ENCODE measurements at regions not wholly inside any gene's neighbourhood (a gene's known extent, or its start where the extent isn't known, plus 50 kb on each side); places are given as distances from the start of the nearest gene placed in this dataset.

DNA sequence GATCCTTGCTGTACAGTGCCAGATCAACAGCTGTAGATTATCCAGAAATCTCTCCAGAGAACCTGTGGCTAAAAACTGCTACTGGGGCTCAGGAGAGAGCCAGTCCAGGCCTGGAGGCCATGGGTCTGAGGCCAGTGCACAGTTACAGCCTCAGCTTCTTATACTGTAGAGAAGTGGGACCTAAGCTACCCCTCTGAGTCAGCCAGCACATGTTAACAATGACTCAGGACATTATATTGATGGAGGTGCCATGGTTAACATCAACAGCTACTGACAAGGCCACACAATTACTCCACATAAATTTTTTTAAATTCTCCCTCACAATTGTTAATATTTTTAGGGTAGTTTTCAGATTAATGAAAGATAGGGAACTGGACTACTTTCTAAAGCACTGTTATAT is 138.5 kb downstream of the RBM26 start:
- Mint-ChIP-seq H3K27me3 (peaks cover 7 to 22% (median 8%) of the 10 kb centered on the region in 3 donors), H3K9me3 (peaks cover 0 to 20% (median 6%) of the 10 kb centered on the region in 7 donors), H3K27ac (no peak overlapping the region), H3K36me3 (peaks cover 0 to 8% of the 10 kb centered on the region in 2 donors), H3K4me3 (no peak overlapping the region), H3K4me1 (no peaks in the 10 kb centered on the region)
- ATAC-seq (ENCODE audit: low read depth in 2 of 2) (no peak), DNase-seq (no peak)

DNA sequence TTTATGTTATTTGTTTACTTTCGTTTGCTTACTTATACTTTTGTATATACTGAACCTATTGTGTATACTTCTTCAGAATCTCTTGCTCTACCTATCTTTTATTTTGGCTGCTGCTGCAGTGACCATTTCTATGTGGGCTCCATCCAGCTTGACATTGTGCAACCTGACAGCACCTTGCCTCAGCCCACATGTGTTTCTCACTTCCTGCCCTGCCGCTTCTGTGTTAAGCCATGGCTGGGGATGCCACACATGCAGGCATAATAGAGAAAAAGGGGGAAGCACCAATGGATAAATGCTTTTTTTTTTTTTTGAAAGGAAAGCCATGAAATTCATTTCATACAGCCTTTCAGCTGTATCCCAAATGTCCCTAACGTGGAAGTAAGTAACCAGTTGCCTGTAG is 147.6 kb downstream of the RBM26 start:
- Mint-ChIP-seq H3K9me3 (no peaks in the 10 kb centered on the region), H3K4me3 (no peak overlapping the region), H3K27me3 (peaks cover 13 to 18% (median 15%) of the 10 kb centered on the region in 3 donors), H3K36me3 (no peaks in the 10 kb centered on the region), H3K27ac (no peak overlapping the region), H3K4me1 (no peaks in the 10 kb centered on the region)
- no peak for DNase-seq
- no peak for ATAC-seq (ENCODE audit: low read depth in 2 of 2)

- DNase-seq (peak; percentile 9), ATAC-seq (ENCODE audit: low read depth in 2 of 2) (no peak)
- no peaks in the 10 kb centered on the region for H3K36me3 Mint-ChIP-seq
Measured at GRCh38 chr13:79246578-79246949, 159.5 kb downstream of the RBM26 start.

GRCh38 chr13:79245937-79246577 is 160.0 kb downstream of the RBM26 start:
- ATAC-seq (ENCODE audit: low read depth in 2 of 2) (no peak), DNase-seq (no peak)
- Mint-ChIP-seq H3K9me3 (no peaks in the 10 kb centered on the region), H3K4me3 (no peak overlapping the region), H3K27me3 (peaks cover 2 to 14% (median 5%) of the 10 kb centered on the region in 3 donors), H3K4me1 (peaks cover 0 to 5% (median 0%) of the 10 kb centered on the region in 3 donors), H3K36me3 (no peaks in the 10 kb centered on the region), H3K27ac (peak overlapping the region in 2 of 6 donors; percentile 16 to 39)

More at GRCh38 chr13:79246578-79246949, 159.5 kb downstream of the RBM26 start:
- H3K27ac Mint-ChIP-seq, result peak overlapping the region in 2 of 6 donors; percentile 16 to 39
- no peaks in the 10 kb centered on the region for H3K9me3 Mint-ChIP-seq
- peaks cover 0 to 5% (median 0%) of the 10 kb centered on the region in 3 donors for H3K4me1 Mint-ChIP-seq
- H3K4me3 Mint-ChIP-seq, result no peak overlapping the region
- peaks cover 0 to 8% (median 3%) of the 10 kb centered on the region in 3 donors for H3K27me3 Mint-ChIP-seq

- peaks cover 0 to 15% (median 0%) of the 10 kb centered on the region in 3 donors for H3K4me1 Mint-ChIP-seq
- no peak overlapping the region for H3K27ac Mint-ChIP-seq
- H3K9me3 Mint-ChIP-seq, result no peaks in the 10 kb centered on the region
Measured at GRCh38 chr13:79241697-79242096, 164.4 kb downstream of the RBM26 start.

DNA sequence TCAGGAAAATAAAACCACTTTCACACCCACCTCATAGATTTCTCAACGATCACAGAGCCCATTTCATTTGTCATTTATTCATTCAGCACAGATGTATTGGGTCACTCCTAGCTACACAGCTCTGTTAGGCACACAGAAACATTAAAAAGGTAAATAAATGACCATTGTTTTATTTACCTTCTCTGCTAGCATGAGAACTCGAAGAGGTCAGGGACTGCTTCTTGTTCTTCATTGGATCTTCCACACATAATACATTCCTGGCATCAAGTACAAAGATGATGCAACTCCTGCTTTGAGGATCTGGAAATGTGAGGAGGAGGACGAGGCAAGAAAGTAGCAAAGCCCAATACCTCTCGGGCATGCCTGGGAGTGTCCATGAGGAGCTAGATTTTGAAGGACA is 168.1 kb downstream of the RBM26 start:
- DNase-seq, result no peak
- Mint-ChIP-seq H3K4me3 (no peak overlapping the region), H3K27ac (no peak overlapping the region), H3K27me3 (peaks cover 9 to 25% (median 15%) of the 10 kb centered on the region in 3 donors), H3K4me1 (peaks cover 0 to 10% (median 0%) of the 10 kb centered on the region in 3 donors), H3K36me3 (peaks cover 0 to 7% of the 10 kb centered on the region in 2 donors), H3K9me3 (peaks cover 0 to 7% (median 4%) of the 10 kb centered on the region in 7 donors)
- ATAC-seq (ENCODE audit: low read depth in 2 of 2), result no peak

More at GRCh38 chr13:79241697-79242096, 164.4 kb downstream of the RBM26 start:
- DNase-seq, result no peak
- Mint-ChIP-seq H3K4me3 (peak overlapping the region in 1 of 8 donors; percentile 21), H3K36me3 (no peaks in the 10 kb centered on the region), H3K27me3 (peaks cover 9 to 19% (median 15%) of the 10 kb centered on the region in 3 donors)
- ATAC-seq (ENCODE audit: low read depth in 2 of 2), result no peak

DNA sequence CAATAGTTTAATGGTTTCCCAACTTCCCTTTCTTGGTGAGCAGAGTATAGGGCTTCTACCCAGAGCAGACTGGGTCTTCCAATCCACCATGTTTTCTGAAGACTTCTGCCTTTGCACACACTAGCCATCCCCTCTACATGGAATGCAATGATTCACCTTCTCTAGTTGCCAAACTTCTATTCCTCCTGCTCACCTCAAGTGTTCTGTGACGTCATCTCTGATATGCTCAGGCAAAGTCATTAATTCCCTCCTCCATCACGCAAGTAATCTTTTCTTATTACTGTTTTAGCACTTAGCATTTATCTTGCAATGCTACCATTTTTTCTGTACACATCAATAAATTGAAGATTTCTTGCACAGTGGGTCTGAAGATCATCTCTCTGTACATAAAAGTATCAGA is 174.2 kb downstream of the RBM26 start:
- Mint-ChIP-seq H3K27ac (no peak overlapping the region), H3K4me3 (no peak overlapping the region), H3K4me1 (peaks cover 0 to 10% (median 2%) of the 10 kb centered on the region in 3 donors), H3K27me3 (peaks cover 0 to 6% (median 4%) of the 10 kb centered on the region in 3 donors), H3K36me3 (peaks cover 0 to 7% of the 10 kb centered on the region in 2 donors), H3K9me3 (peaks cover 0 to 7% (median 4%) of the 10 kb centered on the region in 7 donors)
- ATAC-seq (ENCODE audit: low read depth in 2 of 2), result no peak
- no peak for DNase-seq

- no peak for ATAC-seq (ENCODE audit: low read depth in 2 of 2)
- H3K9me3 Mint-ChIP-seq, result no peaks in the 10 kb centered on the region
- H3K36me3 Mint-ChIP-seq, result no peaks in the 10 kb centered on the region
- no peak overlapping the region for H3K4me3 Mint-ChIP-seq
- H3K27me3 Mint-ChIP-seq, result peaks cover 0 to 11% (median under 1%) of the 10 kb centered on the region in 3 donors
- peaks cover 0 to 11% (median 3%) of the 10 kb centered on the region in 3 donors for H3K4me1 Mint-ChIP-seq
- no peak for DNase-seq
- H3K27ac Mint-ChIP-seq, result no peak overlapping the region
Measured at GRCh38 chr13:79229761-79230160, 176.3 kb downstream of the RBM26 start.

DNA sequence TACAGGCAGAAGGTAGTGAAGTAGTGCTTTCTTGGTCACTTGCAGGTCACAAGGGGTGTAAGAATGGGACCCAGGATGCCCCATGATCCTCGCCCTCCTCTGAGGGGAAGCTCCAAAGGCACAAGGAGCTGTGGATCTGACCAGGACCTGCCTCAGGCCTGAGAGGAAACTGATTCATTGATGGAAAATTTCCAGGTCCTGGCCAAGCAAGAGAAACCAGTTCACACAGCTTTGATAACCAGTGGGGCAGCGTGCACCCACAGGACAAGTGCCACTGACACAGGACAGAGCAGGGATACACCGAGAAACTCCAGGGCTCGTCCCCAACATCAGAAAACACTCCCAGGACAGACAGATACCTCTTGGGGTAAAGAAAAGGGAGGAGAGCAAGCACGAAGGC is 177.1 kb downstream of the RBM26 start:
- no peak for DNase-seq
- Mint-ChIP-seq H3K27me3 (peaks cover 0 to 19% (median 8%) of the 10 kb centered on the region in 3 donors), H3K4me3 (no peak overlapping the region), H3K27ac (no peak overlapping the region), H3K36me3 (no peaks in the 10 kb centered on the region), H3K4me1 (peaks cover 0 to 11% (median 3%) of the 10 kb centered on the region in 3 donors), H3K9me3 (no peaks in the 10 kb centered on the region)
- no peak for ATAC-seq (ENCODE audit: low read depth in 2 of 2)

DNA sequence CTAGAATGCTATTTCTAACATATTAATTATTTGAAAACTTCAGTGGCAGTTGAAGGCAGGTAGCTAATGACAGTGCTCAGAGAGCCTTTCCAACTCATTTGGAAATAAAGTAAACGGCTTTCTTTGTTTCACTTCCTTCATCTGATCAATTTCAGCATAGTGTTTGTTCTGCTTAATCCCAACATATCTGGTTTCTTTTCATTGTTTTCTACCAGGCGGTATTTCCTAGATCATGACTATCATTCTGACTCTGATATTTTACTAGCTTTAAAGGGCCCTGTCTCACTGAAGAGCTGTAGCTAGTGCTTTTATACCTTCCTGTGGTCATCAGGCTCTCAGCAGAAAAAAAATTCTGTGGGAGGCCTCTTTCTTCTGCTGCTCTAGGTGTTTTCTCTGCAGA is 178.6 kb downstream of the RBM26 start:
- Mint-ChIP-seq H3K4me3 (no peak overlapping the region), H3K27ac (peak overlapping the region in 1 of 6 donors; percentile 22), H3K9me3 (peaks cover 0 to 1% (median 0%) of the 10 kb centered on the region in 7 donors), H3K36me3 (no peaks in the 10 kb centered on the region), H3K4me1 (peaks cover 0 to 11% (median 3%) of the 10 kb centered on the region in 3 donors), H3K27me3 (peaks cover 0 to 34% (median 23%) of the 10 kb centered on the region in 3 donors)
- ATAC-seq (ENCODE audit: low read depth in 2 of 2), result no peak
- DNase-seq, result no peak

- no peak for ATAC-seq (ENCODE audit: low read depth in 2 of 2)
- Mint-ChIP-seq H3K4me1 (peaks cover 0 to 11% (median 3%) of the 10 kb centered on the region in 3 donors), H3K9me3 (peaks cover 0 to 1% (median 0%) of the 10 kb centered on the region in 7 donors), H3K27me3 (peaks cover 3 to 39% (median 28%) of the 10 kb centered on the region in 3 donors), H3K36me3 (no peaks in the 10 kb centered on the region), H3K4me3 (no peak overlapping the region), H3K27ac (no peak overlapping the region)
- no peak for DNase-seq
Measured at GRCh38 chr13:79226938-79227337, 179.1 kb downstream of the RBM26 start.

DNA sequence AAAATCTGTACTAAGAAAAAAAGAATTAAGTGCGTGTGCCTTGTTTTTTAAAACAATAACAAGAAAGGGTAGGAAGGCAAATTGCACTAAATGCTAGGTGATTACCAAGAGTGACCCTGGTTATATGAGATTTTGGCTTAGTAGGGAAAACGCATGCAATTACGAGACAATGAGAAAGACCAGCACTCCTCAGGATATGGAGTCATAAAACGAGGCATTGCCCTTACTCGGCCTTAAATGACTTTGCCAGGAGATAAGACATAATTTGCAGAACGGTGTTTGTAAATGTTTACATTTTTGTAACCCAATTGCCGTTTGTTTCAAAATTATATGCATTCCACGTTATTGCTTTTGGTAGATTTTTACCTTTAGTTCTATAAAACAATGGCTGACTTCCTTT is 179.8 kb downstream of the RBM26 start:
- Mint-ChIP-seq H3K27me3 (peaks cover 9 to 46% (median 34%) of the 10 kb centered on the region in 3 donors), H3K27ac (no peak overlapping the region)
- ATAC-seq (ENCODE audit: low read depth in 2 of 2), result no peak

GRCh38 chr13:79225487-79226232 is 180.4 kb downstream of the RBM26 start:
- Mint-ChIP-seq H3K36me3 (no peaks in the 10 kb centered on the region), H3K9me3 (peaks cover 0 to 1% (median 0%) of the 10 kb centered on the region in 7 donors), H3K27me3 (peaks cover 9 to 46% (median 37%) of the 10 kb centered on the region in 3 donors), H3K4me3 (no peak overlapping the region), H3K27ac (no peak overlapping the region), H3K4me1 (peaks cover 0 to 11% (median 3%) of the 10 kb centered on the region in 3 donors)
- no peak for ATAC-seq (ENCODE audit: low read depth in 2 of 2)
- no peak for DNase-seq

More for the DNA sequence above, 179.8 kb downstream of the RBM26 start:
- no peak overlapping the region for H3K4me3 Mint-ChIP-seq
- no peak for DNase-seq
- peaks cover 0 to 11% (median 3%) of the 10 kb centered on the region in 3 donors for H3K4me1 Mint-ChIP-seq
- H3K9me3 Mint-ChIP-seq, result peaks cover 0 to 1% (median 0%) of the 10 kb centered on the region in 7 donors
- no peaks in the 10 kb centered on the region for H3K36me3 Mint-ChIP-seq

Data from naive B cell (primary cell).